Stimulated activated naive B cell treated with anti-CD40 and anti-IgM and Interleukin-4, amounts not matched to agents 10 μg/mL and 1 μg/mL and 100 μg/mL, for 72 hours (primary cell): ENCODE measurements at regions not wholly inside any gene's neighbourhood (a gene's known extent, or its start where the extent isn't known, plus 50 kb on each side); places are given as distances from the start of the nearest gene placed in this dataset.

Experiments used
- ATAC-seq, 2 donors: fragments of 150-1000 bp; cut with Tn5 transposase; replicated peaks; 2 replicates each; pipeline ENCODE4 v1.10.0; 2021; ENCODE audit warnings: moderate library complexity in 1 of 2
- DNase-seq: peaks from one replicate; pipeline ENCODE4 v3.0.0; 2021
- H3K27ac Mint-ChIP-seq: one replicate; pipeline ENCODE4 v1.8.0; 2022; ENCODE audit warnings: mild to moderate bottlenecking, mixed read lengths
- H3K27me3 Mint-ChIP-seq, 2 donors: one replicate each; pipeline ENCODE4 v1.8.0; 2022; ENCODE audit warnings: mixed read lengths in 2 of 2
- H3K36me3 Mint-ChIP-seq, 2 donors: one replicate each; pipeline ENCODE4 v1.8.0; 2022; ENCODE audit warnings: mixed read lengths in 2 of 2, mild to moderate bottlenecking in 1 of 2
- H3K4me1 Mint-ChIP-seq, 2 donors: one replicate each; pipeline ENCODE4 v1.8.0; 2022; ENCODE audit warnings: mixed read lengths in 2 of 2, mild to moderate bottlenecking in 1 of 2
- H3K4me3 Mint-ChIP-seq, 2 donors: one replicate each; pipeline ENCODE4 v1.8.0; 2022; ENCODE audit warnings: mild to moderate bottlenecking in 2 of 2, mixed read lengths in 2 of 2, moderate library complexity in 1 of 2
- H3K9me3 Mint-ChIP-seq, 2 donors: one replicate each; pipeline ENCODE4 v1.8.0; 2022; ENCODE audit warnings: mixed read lengths in 2 of 2, mild to moderate bottlenecking in 1 of 2

DNA sequence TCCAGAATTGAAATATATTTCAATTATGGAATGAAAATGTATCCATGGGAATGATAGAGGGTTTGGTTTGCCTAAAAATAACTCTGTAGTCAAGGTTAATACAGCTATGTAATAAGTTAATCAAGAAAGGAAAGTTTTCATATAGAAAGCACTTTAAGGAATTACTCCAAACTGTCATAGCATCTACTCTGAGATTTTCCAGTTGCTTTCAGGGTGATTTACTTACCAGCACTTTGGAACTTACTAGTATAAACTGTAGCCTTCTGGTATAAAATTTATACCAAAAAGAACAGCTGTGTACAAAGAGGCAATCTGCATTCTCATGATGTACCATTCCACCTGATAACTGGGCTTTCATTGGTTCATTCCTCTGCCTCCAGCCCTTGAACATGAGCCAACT, 87.1 kb downstream of the ARF6 start:
- H3K4me3 Mint-ChIP-seq: peak overlapping the region in 1 of 2 donors; percentile 4
- no peak overlapping the region for H3K27ac Mint-ChIP-seq
- no peaks in the 10 kb centered on the region for H3K27me3 Mint-ChIP-seq
- peaks cover 55 to 76% of the 10 kb centered on the region in 2 donors for H3K4me1 Mint-ChIP-seq
- no peak for ATAC-seq
- peaks cover 4 to 16% of the 10 kb centered on the region in 2 donors for H3K36me3 Mint-ChIP-seq
- peaks cover 0 to 2% of the 10 kb centered on the region in 2 donors for H3K9me3 Mint-ChIP-seq
- no peak for DNase-seq

DNA sequence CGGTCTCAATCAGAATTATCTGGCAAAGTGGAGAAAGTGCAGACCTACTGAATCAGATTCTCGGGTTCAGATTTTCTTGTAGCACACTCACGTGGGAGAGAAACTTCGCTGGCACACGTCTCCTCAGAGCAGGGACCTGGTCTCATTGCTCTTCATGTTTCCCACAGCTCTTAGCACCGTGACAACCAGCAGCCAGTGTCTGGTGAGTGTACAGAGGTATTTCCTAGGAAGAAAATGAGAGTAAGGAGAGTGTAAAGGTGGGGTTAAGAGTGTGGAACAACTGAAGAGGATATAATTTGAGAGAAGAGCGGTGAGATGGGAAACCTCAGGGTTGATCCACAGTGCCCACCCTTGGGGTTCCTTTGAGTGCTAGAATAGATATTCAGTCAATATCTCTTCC, 89.2 kb downstream of the ARF6 start:
- no peak overlapping the region for H3K4me3 Mint-ChIP-seq
- peaks cover 42 to 56% of the 10 kb centered on the region in 2 donors for H3K4me1 Mint-ChIP-seq
- H3K9me3 Mint-ChIP-seq: peaks cover 0 to 2% of the 10 kb centered on the region in 2 donors
- peak overlapping the region; percentile 89 for H3K27ac Mint-ChIP-seq
- H3K36me3 Mint-ChIP-seq: peaks cover 4 to 16% of the 10 kb centered on the region in 2 donors
- H3K27me3 Mint-ChIP-seq: no peaks in the 10 kb centered on the region
- no peak for ATAC-seq
- no peak for DNase-seq

DNA sequence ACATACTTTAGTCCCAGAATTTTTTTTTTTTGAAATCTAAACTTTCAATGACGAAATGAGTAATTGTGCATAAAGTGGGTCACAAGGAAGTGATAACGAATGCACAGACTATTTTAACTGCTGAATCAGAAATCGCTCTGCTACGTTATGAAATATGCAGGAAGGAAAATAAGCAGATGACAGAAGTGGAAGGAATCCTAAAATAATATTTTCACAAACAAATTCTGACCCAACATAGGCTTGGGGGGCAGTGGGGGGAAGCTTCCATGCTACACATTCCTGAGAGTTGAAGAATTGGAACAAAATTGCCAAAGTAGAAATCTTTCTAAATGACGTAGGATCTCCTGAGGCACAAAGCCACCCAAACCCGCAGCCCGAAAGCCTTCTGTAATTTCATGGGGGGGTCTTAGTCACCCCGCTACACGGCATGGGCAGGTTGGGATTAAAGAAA, 89.6 kb downstream of the ARF6 start:
- peak overlapping the region; percentile 89 for H3K27ac Mint-ChIP-seq
- H3K4me3 Mint-ChIP-seq: no peak overlapping the region
- H3K4me1 Mint-ChIP-seq: peaks cover 37 to 52% of the 10 kb centered on the region in 2 donors
- H3K27me3 Mint-ChIP-seq: no peaks in the 10 kb centered on the region
- ATAC-seq: no peak
- peaks cover 0 to 2% of the 10 kb centered on the region in 2 donors for H3K9me3 Mint-ChIP-seq
- peaks cover 8 to 16% of the 10 kb centered on the region in 2 donors for H3K36me3 Mint-ChIP-seq
- DNase-seq: no peak

DNA sequence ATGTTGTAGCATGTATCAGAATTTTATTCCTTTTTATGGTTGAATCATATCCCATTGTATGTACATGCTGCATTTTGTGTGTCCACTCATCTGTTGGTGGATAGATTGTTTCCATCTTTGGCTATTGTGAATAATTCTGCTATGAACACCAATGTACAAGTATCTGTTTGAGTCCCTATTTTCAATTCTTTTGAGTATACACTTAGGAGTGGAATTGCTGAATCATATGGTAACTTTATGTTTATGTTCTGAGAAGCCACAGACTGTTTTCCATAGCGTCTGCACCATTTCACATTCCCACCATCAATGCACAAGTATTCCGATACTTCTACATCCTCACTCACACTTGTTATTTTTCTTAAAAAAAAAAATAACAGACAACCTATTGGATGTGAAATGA, 91.5 kb downstream of the ARF6 start:
- Mint-ChIP-seq H3K27me3 (no peaks in the 10 kb centered on the region), H3K4me1 (peaks cover 19 to 41% of the 10 kb centered on the region in 2 donors), H3K27ac (no peak overlapping the region), H3K4me3 (no peak overlapping the region), H3K36me3 (peaks cover 9 to 12% of the 10 kb centered on the region in 2 donors), H3K9me3 (no peaks in the 10 kb centered on the region)
- no peak for ATAC-seq
- DNase-seq: no peak

DNA sequence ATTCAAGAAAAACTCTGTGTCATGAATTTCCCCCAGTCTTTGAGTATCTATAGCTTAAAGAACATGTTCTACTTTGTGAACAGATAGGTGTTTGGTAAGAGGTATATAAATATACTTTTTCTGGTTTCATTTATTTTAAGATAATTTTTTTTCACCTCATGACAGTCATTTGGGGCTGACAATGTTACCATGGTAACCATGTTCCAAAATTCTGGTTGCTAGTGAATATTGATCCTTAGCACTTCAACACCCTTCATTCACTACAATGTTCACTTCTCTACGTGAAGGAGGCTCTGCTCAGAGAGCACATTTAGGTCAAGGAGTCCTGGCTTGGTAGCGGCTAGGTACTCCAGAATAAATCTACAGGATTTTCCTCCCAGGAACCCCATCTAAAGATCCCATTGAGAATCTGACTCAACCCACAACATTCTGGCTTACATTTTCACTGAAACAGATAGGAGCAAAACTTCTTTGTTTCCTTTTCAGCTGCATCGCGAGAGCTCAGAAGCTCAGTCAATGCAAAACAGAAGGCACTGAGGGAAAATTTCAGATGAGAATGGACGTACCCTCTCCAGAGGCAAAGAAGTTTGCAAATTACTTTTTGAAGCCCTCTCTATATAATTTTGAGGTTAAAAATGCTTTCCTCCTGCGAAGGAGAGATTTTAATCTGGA, 93.6 kb downstream of the ARF6 start:
- ATAC-seq (no peak), DNase-seq (no peak)
- no peaks in the 10 kb centered on the region for H3K27me3 Mint-ChIP-seq
- H3K4me1 Mint-ChIP-seq: peaks cover 12 to 30% of the 10 kb centered on the region in 2 donors
- H3K4me3 Mint-ChIP-seq: no peak overlapping the region
- H3K27ac Mint-ChIP-seq: no peak overlapping the region
- H3K36me3 Mint-ChIP-seq: peaks cover 11 to 12% of the 10 kb centered on the region in 2 donors
- peaks cover 0 to 2% of the 10 kb centered on the region in 2 donors for H3K9me3 Mint-ChIP-seq

DNA sequence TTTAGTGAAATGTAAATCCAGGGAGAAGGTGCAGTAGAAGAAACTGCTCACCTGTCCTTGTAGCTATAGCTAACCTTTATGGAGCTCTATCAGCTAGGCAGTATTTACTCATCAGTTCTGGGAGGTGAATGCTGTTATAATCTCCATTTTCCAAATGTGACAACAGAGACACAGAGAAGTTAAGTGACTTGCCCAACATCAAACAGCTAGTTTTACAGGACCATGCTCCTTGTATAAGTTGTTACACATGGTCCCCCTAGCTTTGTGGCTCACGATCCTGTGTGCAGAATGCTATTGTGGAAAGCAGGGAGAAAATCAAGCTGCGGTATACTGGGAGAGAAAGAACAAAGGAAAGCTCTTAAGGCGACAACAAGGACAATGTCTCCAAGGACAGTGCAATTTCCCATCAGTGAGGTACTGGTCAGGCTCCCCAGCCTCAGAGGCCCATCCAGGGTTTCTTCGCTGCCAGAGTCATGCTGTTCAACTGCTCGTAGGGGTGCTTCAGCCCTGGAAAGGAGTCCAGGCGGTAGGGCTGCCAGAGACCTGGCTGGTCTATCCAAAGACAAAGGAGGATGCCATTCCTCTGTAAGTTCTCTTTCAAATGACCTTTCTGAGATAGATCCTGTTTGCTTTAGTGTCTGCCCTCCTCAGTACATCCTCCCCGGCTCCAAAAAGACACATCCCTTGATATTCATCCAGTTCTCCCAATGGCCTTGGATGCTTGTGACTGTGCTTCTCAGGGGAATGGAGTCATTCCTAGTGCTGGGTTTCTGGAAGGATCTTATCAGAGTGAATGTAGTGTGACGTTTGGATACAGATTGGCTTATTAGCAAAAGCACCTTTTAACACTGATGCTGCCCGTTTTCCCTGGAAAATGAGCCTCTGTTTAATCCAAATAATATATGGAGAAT, 95.5 kb downstream of the ARF6 start:
- DNase-seq (no peak), ATAC-seq (no peak)
- H3K4me1 Mint-ChIP-seq: peaks cover 17 to 29% of the 10 kb centered on the region in 2 donors
- H3K27me3 Mint-ChIP-seq: no peaks in the 10 kb centered on the region
- peaks cover 4 to 10% of the 10 kb centered on the region in 2 donors for H3K36me3 Mint-ChIP-seq
- H3K9me3 Mint-ChIP-seq: peaks cover 0 to 2% of the 10 kb centered on the region in 2 donors
- no peak overlapping the region for H3K4me3 Mint-ChIP-seq
- H3K27ac Mint-ChIP-seq: no peak overlapping the region

DNA sequence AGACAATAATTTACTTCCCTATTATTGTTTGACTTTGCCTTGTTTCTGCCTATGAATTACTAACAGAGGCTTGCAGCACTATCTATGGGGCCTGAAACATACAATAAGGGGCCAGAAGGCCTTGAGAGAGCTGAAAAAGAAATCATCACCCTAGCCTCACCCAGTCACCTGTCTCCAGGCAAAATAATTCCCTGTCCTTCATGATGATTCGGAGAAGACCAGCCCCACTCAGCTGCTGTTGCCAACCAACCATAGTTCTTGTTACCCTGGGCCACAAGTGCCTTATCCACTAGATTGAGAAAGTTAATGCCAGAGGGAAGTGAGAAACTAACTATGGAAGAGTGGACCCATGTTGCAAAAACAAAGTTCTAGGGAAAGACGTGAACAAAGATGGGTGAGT, 97.1 kb downstream of the ARF6 start:
- Mint-ChIP-seq H3K9me3 (peaks cover 0 to 2% of the 10 kb centered on the region in 2 donors), H3K27ac (no peak overlapping the region), H3K27me3 (no peaks in the 10 kb centered on the region), H3K4me1 (peaks cover 20 to 29% of the 10 kb centered on the region in 2 donors), H3K4me3 (no peak overlapping the region), H3K36me3 (peaks cover 4 to 10% of the 10 kb centered on the region in 2 donors)
- ATAC-seq (no peak), DNase-seq (no peak)

DNA sequence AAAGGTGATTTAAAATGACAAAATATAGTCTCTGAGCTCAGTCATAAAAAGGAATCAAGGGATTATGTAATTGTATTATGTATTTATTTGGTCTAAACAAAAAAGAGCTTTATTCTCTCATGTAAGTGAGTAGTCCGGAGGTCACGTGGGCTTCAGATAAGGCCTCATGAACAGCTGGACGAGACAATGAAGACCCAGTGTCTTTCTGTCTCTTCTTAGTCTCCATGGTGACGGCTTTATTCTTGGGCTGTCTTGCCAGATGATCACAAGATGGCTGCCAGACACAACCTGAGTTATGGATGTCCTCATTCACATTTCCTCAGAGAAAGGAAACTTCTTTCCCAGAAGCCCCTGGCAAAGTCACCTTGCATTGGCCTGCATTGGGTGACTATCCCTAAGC, 98.6 kb downstream of the ARF6 start:
- peaks cover 4 to 10% of the 10 kb centered on the region in 2 donors for H3K36me3 Mint-ChIP-seq
- peaks cover 23 to 29% of the 10 kb centered on the region in 2 donors for H3K4me1 Mint-ChIP-seq
- H3K27ac Mint-ChIP-seq: no peak overlapping the region
- no peak for DNase-seq
- H3K4me3 Mint-ChIP-seq: no peak overlapping the region
- H3K27me3 Mint-ChIP-seq: no peaks in the 10 kb centered on the region
- no peak for ATAC-seq
- peaks cover 0 to 2% of the 10 kb centered on the region in 2 donors for H3K9me3 Mint-ChIP-seq

DNA sequence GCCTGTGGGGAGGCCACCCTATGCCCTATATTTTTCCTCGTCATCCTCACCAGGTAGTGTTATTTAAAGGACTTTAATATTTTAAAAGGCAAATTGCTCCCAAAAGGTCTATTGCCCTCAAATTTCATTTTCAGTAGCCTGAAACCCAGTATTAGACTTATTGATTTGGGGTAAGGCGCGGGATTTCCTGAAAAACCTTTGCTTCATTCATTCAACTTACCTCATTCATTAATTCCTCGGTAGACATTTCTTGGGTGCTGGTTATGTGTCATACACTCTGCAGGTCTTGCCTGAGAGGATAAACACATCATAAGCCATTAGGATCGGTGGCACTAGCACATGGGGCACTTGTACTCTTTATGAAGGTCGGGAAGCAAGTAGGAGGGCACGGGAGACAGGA, 99.2 kb downstream of the ARF6 start:
- peak overlapping the region; percentile 68 to 72 for H3K4me3 Mint-ChIP-seq
- H3K27me3 Mint-ChIP-seq: no peaks in the 10 kb centered on the region
- ATAC-seq: no peak
- peak overlapping the region; percentile 96 for H3K27ac Mint-ChIP-seq
- peaks cover 0 to 2% of the 10 kb centered on the region in 2 donors for H3K9me3 Mint-ChIP-seq
- DNase-seq: no peak
- H3K36me3 Mint-ChIP-seq: peaks cover 4 to 10% of the 10 kb centered on the region in 2 donors
- H3K4me1 Mint-ChIP-seq: peaks cover 24 to 29% of the 10 kb centered on the region in 2 donors

DNA sequence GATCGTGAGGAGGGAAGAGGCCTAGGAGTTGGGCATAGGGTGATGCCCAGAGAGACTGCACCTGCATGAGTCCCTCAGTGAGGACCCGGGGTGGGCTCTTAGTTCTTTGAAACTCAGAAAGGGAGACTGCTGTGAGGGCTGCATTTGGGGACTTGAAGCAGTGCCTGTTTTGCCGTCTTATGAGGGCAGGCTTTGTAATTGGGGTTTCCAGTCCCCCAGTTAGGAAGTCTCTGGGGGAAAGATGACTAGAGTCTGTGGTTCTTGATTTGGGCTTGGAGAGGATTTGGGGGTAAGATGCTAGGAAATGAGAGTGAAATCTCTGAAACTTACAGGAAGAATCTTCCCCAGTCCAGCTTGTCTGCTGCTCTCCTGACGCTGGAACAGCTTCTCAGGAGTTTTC, 99.6 kb downstream of the ARF6 start:
- Mint-ChIP-seq H3K4me3 (peak overlapping the region; percentile 68 to 72), H3K9me3 (peaks cover 0 to 2% of the 10 kb centered on the region in 2 donors), H3K4me1 (peaks cover 25 to 29% of the 10 kb centered on the region in 2 donors), H3K27ac (peak overlapping the region; percentile 96), H3K27me3 (no peaks in the 10 kb centered on the region), H3K36me3 (peaks cover 4 to 7% of the 10 kb centered on the region in 2 donors)
- DNase-seq (no peak), ATAC-seq (peak; percentile 47 to 53)

DNA sequence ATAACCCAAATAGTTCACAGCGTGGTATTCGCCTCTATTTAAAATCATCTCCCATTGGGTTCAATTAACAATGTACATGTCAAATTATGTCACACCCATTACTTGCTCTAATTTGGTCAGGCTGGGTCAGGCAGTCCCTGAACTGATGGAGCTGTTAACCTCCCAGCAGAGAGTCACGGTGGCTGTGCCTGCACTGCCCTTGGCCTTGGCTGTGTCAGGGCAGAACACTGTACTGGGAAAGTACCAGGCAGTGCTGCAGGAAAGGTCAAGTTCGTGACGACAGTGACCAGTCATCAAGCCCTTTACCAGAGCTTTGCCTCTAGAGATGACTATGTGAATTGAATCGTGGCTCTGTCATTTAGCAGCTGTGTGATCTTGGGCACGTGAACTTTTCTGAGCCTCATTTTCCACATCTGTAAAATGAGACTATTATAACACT, 100.0 kb downstream of the ARF6 start:
- H3K4me3 Mint-ChIP-seq: peak overlapping the region; percentile 68 to 72
- H3K9me3 Mint-ChIP-seq: peaks cover 0 to 2% of the 10 kb centered on the region in 2 donors
- H3K27ac Mint-ChIP-seq: peak overlapping the region; percentile 96
- peaks cover 28 to 29% of the 10 kb centered on the region in 2 donors for H3K4me1 Mint-ChIP-seq
- DNase-seq (peak; percentile 75), ATAC-seq (peak; percentile 98 to 99)
- no peaks in the 10 kb centered on the region for H3K27me3 Mint-ChIP-seq
- H3K36me3 Mint-ChIP-seq: peaks cover 4% of the 10 kb centered on the region in 2 donors

DNA sequence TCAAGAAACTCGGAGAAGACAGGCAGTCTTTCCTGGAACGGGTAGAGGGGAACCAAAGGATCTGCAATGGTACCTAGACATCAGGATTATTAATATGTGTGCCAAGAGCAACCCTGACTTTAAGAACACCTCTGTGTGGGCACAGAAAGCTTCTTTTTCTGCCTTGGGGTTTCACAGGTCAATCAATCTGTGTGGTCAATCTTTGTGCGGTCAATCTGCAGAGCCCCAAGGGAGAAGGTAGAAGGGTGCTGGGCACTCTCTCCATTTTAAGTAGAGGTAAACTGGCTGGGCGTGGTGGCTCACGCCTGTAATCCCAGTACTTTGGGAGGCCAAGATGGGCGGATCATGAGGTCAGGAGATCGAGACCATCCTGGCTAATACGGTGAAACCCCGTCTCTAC, 100.7 kb downstream of the ARF6 start:
- H3K9me3 Mint-ChIP-seq: peaks cover 0 to 2% of the 10 kb centered on the region in 2 donors
- H3K4me1 Mint-ChIP-seq: peaks cover 23 to 28% of the 10 kb centered on the region in 2 donors
- ATAC-seq: no peak
- peak overlapping the region; percentile 59 for H3K27ac Mint-ChIP-seq
- no peak for DNase-seq
- H3K36me3 Mint-ChIP-seq: peaks cover 4% of the 10 kb centered on the region in 2 donors
- H3K27me3 Mint-ChIP-seq: no peaks in the 10 kb centered on the region
- H3K4me3 Mint-ChIP-seq: no peak overlapping the region

DNA sequence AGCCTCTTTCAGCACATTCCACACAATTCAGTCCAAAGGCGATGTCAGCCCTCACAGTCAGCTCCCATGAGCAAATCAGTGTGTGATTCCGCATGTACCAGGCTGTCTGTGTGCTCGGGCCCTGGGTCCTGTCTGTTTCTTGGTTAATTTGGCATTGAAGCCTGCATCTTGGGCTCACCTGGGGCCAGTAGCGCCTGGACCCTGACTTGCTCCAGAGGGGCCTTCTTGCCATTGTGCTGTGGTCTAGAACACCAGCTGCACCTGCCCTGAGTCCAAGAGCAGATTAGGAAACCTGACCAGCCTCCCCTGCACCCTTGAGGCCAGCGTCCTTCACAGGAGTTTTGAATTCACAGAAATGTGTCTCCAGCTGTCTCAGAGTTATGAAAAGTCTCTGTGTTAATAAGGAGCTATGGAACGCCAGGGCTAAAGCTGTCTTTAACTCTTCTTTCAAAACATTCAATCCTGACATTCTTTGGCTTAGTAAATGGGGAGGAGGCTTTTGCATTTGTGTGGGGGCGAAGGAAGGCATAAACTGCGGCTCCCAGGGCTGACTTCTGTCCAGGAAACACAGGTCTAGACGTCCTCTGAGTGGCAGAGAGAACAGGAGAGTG, 102.2 kb downstream of the ARF6 start:
- ATAC-seq (no peak), DNase-seq (no peak)
- Mint-ChIP-seq H3K4me3 (no peak overlapping the region), H3K4me1 (peaks cover 30 to 38% of the 10 kb centered on the region in 2 donors), H3K27ac (peak overlapping the region; percentile 25), H3K9me3 (peaks cover 0 to 2% of the 10 kb centered on the region in 2 donors), H3K36me3 (peaks cover 2 to 3% of the 10 kb centered on the region in 2 donors), H3K27me3 (no peaks in the 10 kb centered on the region)

DNA sequence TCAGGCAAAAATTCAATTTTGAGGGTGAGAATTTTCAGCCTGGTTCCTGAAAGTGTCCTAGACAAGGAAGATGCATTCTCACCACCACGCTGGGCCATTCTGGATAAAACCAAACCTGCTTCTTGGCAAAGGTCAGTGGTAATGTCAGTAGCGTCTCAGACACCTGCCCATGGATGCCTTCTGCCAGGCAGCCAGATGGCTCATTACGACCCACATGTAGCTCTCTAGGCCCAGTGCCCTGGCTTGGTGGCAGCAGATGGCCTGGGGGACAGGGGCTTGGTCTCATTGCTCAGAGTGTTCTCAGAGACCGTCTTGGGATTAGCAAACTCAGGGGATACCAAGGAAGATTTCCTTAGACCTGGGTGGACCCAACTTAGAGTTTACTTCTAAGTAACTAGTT, 105.1 kb downstream of the ARF6 start:
- Mint-ChIP-seq H3K27me3 (no peaks in the 10 kb centered on the region), H3K27ac (no peak overlapping the region), H3K4me3 (no peak overlapping the region), H3K36me3 (no peaks in the 10 kb centered on the region), H3K4me1 (peaks cover 41 to 49% of the 10 kb centered on the region in 2 donors), H3K9me3 (no peaks in the 10 kb centered on the region)
- DNase-seq (no peak), ATAC-seq (no peak)
